HEK293 (cell line): ENCODE measurements at regions not wholly inside any gene's neighbourhood (a gene's known extent, or its start where the extent isn't known, plus 50 kb on each side); places are given as distances from the start of the nearest gene placed in this dataset.

Source experiments
- CTCF ChIA-PET: fragments of 350-600 bp; formaldehyde crosslinking; extraction: SDS; loops from one replicate; lab custom pipeline; 2021; ENCODE audit warnings: antibody characterized with exemption; lab: Yijun Ruan, JAX
- POLR2A ChIA-PET: fragments of 300-600 bp; formaldehyde crosslinking; extraction: SDS; loops from one replicate; lab custom pipeline; 2020; ENCODE audit warnings: antibody characterized with exemption, inconsistent platforms; lab: Yijun Ruan, JAX
- H3K27ac ChIP-seq: fragments of 200-500 bp; sonication (Bioruptor generic); 2 replicates; pipeline ENCODE4 v1.5.1; 2014; ENCODE audit warnings: low read depth, low read length, control low read depth, inconsistent platforms; ENCODE audit errors: extremely low read depth
- H3K36me3 ChIP-seq, 2 experiments: fragments of 200-500 bp in 1 of 2; sonication (Bioruptor generic) in 1 of 2; 1 replicate in 1 of 2; 2 replicates in 1 of 2; pipeline ENCODE4 v1.5.1; 2014 to 2017; ENCODE audit warnings: inconsistent platforms in 2 of 2, low read length in 2 of 2; ENCODE audit not compliant: control insufficient read depth in 2 of 2, insufficient read depth in 1 of 2
- H3K4me1 ChIP-seq: fragments of 200-500 bp; sonication (Bioruptor generic); 2 replicates; pipeline ENCODE4 v1.5.1; 2014; ENCODE audit warnings: mild to moderate bottlenecking, low read length, inconsistent platforms; ENCODE audit not compliant: control insufficient read depth, insufficient read depth
- H3K4me3 ChIP-seq: 2 replicates; pipeline ENCODE4 v1.5.1; 2011; ENCODE audit warnings: low read depth, mild to moderate bottlenecking, control low read depth, low read length, moderate library complexity
- H3K9me3 ChIP-seq: fragments of 200-500 bp; sonication (Bioruptor generic); 2 replicates; pipeline ENCODE4 v1.5.1; 2014; ENCODE audit warnings: low read depth, low read length, inconsistent platforms; ENCODE audit not compliant: control insufficient read depth, insufficient read depth
- EGR2 ChIP-seq: fragments of 450-650 bp; formaldehyde crosslinking; IDR thresholded peaks from 2 replicates; pipeline ENCODE4 v1.5.1; 2016; ENCODE audit warnings: low read depth, missing biosample characterization, missing genetic modification characterization
- GFI1B ChIP-seq: fragments of 450-650 bp; formaldehyde crosslinking; IDR thresholded peaks from 2 replicates; pipeline ENCODE4 v1.5.1; 2016; ENCODE audit warnings: missing biosample characterization, missing genetic modification characterization
- GLI4 ChIP-seq: fragments of 450-650 bp; formaldehyde crosslinking; IDR thresholded peaks from 2 replicates; pipeline ENCODE4 v1.5.1; 2016; ENCODE audit warnings: missing biosample characterization, missing genetic modification characterization
- SP7 ChIP-seq: fragments of 450-650 bp; formaldehyde crosslinking; IDR thresholded peaks from 2 replicates; pipeline ENCODE4 v1.5.1; 2016; ENCODE audit warnings: missing biosample characterization, missing genetic modification characterization
- ZFP69B ChIP-seq: fragments of 450-650 bp; formaldehyde crosslinking; IDR thresholded peaks from 2 replicates; pipeline ENCODE4 v1.5.1; 2016; ENCODE audit warnings: missing biosample characterization, missing genetic modification characterization
- ZNF214 ChIP-seq: fragments of 450-650 bp; formaldehyde crosslinking; IDR thresholded peaks from 2 replicates; pipeline ENCODE4 v1.5.1; 2017; ENCODE audit warnings: missing biosample characterization, mild to moderate bottlenecking, missing genetic modification characterization, borderline replicate concordance
- ZNF394 ChIP-seq: fragments of 450-650 bp; formaldehyde crosslinking; IDR thresholded peaks from 2 replicates; pipeline ENCODE4 v1.5.1; 2016; ENCODE audit warnings: missing biosample characterization, missing genetic modification characterization, mild to moderate bottlenecking, moderate library complexity, borderline replicate concordance
- ZNF48 ChIP-seq: fragments of 450-650 bp; formaldehyde crosslinking; IDR thresholded peaks from 2 replicates; pipeline ENCODE4 v1.5.1; 2016; ENCODE audit warnings: missing biosample characterization, missing genetic modification characterization
- ZNF560 ChIP-seq: fragments of 450-650 bp; formaldehyde crosslinking; IDR thresholded peaks from 2 replicates; pipeline ENCODE4 v1.5.1; 2017; ENCODE audit warnings: missing biosample characterization, missing genetic modification characterization, borderline replicate concordance
- ZNF664 ChIP-seq: fragments of 450-650 bp; formaldehyde crosslinking; IDR thresholded peaks from 2 replicates; pipeline ENCODE4 v1.5.1; 2016; ENCODE audit warnings: missing biosample characterization, missing genetic modification characterization
- ZNF677 ChIP-seq: fragments of 450-650 bp; IDR thresholded peaks from 2 replicates; pipeline ENCODE4 v1.5.0; 2018; ENCODE audit warnings: missing biosample characterization, mild to moderate bottlenecking, missing genetic modification characterization, moderate library complexity
- ZNF701 ChIP-seq: fragments of 450-650 bp; formaldehyde crosslinking; IDR thresholded peaks from 2 replicates; pipeline ENCODE4 v1.5.1; 2016; ENCODE audit warnings: missing biosample characterization, missing genetic modification characterization
- ZNF76 ChIP-seq: fragments of 450-650 bp; formaldehyde crosslinking; IDR thresholded peaks from 2 replicates; pipeline ENCODE4; 2016; ENCODE audit warnings: low read depth, missing biosample characterization, missing genetic modification characterization, borderline replicate concordance
- ZSCAN23 ChIP-seq: fragments of 450-650 bp; formaldehyde crosslinking; IDR thresholded peaks from 2 replicates; pipeline ENCODE4 v1.5.1; 2016; ENCODE audit warnings: missing biosample characterization, missing genetic modification characterization
- TF ChIP-seq, protein P1 (sequence below): fragments of 450-650 bp; formaldehyde crosslinking; IDR thresholded peaks from 2 replicates; pipeline ENCODE4 v1.5.1; 2016; ENCODE audit warnings: missing biosample characterization, missing genetic modification characterization
- TF ChIP-seq, protein P2 (sequence below): fragments of 450-650 bp; formaldehyde crosslinking; IDR thresholded peaks from 2 replicates; pipeline ENCODE4 v1.5.1; 2017; ENCODE audit warnings: missing biosample characterization, missing genetic modification characterization
- TF ChIP-seq, protein P3 (sequence below): fragments of 450-650 bp; formaldehyde crosslinking; IDR thresholded peaks from 2 replicates; pipeline ENCODE4 v1.5.1; 2017; ENCODE audit warnings: missing biosample characterization, missing genetic modification characterization
- TF ChIP-seq, protein P4 (sequence below): fragments of 450-650 bp; formaldehyde crosslinking; IDR thresholded peaks from 2 replicates; pipeline ENCODE4 v1.5.1; 2016; ENCODE audit warnings: missing biosample characterization, missing genetic modification characterization
- TF ChIP-seq, protein P5 (sequence below): fragments of 450-650 bp; formaldehyde crosslinking; IDR thresholded peaks from 2 replicates; pipeline ENCODE4; 2016; ENCODE audit warnings: missing biosample characterization, missing genetic modification characterization

DNA sequence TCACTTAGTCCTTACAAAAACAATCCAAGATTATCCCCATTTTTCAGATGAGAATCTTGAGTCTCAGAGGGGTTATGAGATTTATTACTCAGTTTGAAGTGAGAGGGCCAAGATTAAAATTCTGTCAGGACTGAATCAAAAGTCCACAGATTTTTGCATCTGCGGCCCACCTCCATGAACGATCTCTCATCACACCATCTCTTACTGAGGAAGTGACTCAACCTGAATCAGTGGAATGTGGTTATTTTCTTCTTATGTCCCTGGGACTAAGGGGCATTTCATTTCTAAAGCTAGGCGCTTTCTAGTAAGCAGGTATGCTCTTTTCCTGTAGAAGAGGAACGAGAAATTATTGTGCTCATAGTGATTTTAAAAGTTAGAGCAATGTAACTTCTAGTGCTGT is 360.3 kb upstream of the SPHKAP start:
- ChIA-PET POLR2A (no interaction called here), CTCF (interaction anchor here (0.9 kb wide), 1 partner anchor 16 kb away, joined by 3 read pairs; no protein-coding TSS in a partner anchor)

DNA sequence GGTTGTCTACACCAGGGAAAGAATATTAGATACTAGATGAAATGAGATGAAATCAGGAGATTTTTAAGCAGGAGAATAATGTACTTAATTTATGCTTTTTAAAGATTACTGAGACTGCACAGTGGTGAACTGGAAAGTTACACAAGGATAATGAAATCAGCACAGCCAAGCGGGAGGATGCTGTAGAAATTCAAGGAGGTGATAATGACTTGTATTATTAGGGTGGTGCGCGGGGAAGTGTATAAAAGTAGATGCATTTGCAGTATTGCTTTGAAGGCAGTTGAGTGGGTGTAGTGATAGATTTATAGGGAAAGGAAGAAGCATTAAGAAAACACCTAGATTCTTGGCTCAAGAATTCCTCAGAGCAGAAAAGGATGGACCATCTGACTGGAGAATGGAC is 359.5 kb upstream of the SPHKAP start:
- CTCF ChIA-PET = no interaction called here
- TF ChIP-seq SP7 (tag by site-specific recombination) = no peak
- TF ChIP-seq GLI4 (tag by site-specific recombination) = no peak
- no peak for TF ChIP-seq EGR2
- no peak for TF ChIP-seq ZFP69B
- TF ChIP-seq, protein P1, sequence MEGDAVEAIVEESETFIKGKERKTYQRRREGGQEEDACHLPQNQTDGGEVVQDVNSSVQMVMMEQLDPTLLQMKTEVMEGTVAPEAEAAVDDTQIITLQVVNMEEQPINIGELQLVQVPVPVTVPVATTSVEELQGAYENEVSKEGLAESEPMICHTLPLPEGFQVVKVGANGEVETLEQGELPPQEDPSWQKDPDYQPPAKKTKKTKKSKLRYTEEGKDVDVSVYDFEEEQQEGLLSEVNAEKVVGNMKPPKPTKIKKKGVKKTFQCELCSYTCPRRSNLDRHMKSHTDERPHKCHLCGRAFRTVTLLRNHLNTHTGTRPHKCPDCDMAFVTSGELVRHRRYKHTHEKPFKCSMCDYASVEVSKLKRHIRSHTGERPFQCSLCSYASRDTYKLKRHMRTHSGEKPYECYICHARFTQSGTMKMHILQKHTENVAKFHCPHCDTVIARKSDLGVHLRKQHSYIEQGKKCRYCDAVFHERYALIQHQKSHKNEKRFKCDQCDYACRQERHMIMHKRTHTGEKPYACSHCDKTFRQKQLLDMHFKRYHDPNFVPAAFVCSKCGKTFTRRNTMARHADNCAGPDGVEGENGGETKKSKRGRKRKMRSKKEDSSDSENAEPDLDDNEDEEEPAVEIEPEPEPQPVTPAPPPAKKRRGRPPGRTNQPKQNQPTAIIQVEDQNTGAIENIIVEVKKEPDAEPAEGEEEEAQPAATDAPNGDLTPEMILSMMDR (tag by site-specific recombination) = no peak
- TF ChIP-seq ZNF664 (tag by site-specific recombination) = no peak
- TF ChIP-seq, protein P2, sequence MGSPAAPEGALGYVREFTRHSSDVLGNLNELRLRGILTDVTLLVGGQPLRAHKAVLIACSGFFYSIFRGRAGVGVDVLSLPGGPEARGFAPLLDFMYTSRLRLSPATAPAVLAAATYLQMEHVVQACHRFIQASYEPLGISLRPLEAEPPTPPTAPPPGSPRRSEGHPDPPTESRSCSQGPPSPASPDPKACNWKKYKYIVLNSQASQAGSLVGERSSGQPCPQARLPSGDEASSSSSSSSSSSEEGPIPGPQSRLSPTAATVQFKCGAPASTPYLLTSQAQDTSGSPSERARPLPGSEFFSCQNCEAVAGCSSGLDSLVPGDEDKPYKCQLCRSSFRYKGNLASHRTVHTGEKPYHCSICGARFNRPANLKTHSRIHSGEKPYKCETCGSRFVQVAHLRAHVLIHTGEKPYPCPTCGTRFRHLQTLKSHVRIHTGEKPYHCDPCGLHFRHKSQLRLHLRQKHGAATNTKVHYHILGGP (tag by site-specific recombination) = no peak
- no peaks in the 10 kb centered on the region for H3K9me3 ChIP-seq
- H3K36me3 ChIP-seq = no peaks in the 10 kb centered on the region
- H3K4me1 ChIP-seq = no peaks in the 10 kb centered on the region
- POLR2A ChIA-PET = no interaction called here
- H3K27ac ChIP-seq = no peak overlapping the region
- H3K4me3 ChIP-seq = no peak overlapping the region

More for the DNA sequence above, 360.3 kb upstream of the SPHKAP start:
- H3K27ac ChIP-seq = no peak overlapping the region
- H3K36me3 ChIP-seq = no peaks in the 10 kb centered on the region
- no peak overlapping the region for H3K4me3 ChIP-seq
- TF ChIP-seq ZNF76 (tag by site-specific recombination) (no peak), ZNF394 (tag by site-specific recombination) (no peak), GFI1B (tag by site-specific recombination) (no peak), ZNF48 (tag by site-specific recombination) (no peak), ZNF214 (no peak), ZNF701 (no peak), ZNF677 (tag by site-specific recombination) (no peak), ZSCAN23 (tag by site-specific recombination) (no peak), ZNF560 (tag by site-specific recombination) (no peak)
- TF ChIP-seq, protein P3, sequence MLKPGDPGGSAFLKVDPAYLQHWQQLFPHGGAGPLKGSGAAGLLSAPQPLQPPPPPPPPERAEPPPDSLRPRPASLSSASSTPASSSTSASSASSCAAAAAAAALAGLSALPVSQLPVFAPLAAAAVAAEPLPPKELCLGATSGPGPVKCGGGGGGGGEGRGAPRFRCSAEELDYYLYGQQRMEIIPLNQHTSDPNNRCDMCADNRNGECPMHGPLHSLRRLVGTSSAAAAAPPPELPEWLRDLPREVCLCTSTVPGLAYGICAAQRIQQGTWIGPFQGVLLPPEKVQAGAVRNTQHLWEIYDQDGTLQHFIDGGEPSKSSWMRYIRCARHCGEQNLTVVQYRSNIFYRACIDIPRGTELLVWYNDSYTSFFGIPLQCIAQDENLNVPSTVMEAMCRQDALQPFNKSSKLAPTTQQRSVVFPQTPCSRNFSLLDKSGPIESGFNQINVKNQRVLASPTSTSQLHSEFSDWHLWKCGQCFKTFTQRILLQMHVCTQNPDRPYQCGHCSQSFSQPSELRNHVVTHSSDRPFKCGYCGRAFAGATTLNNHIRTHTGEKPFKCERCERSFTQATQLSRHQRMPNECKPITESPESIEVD (tag by site-specific recombination) = no peak
- TF ChIP-seq, protein P4, sequence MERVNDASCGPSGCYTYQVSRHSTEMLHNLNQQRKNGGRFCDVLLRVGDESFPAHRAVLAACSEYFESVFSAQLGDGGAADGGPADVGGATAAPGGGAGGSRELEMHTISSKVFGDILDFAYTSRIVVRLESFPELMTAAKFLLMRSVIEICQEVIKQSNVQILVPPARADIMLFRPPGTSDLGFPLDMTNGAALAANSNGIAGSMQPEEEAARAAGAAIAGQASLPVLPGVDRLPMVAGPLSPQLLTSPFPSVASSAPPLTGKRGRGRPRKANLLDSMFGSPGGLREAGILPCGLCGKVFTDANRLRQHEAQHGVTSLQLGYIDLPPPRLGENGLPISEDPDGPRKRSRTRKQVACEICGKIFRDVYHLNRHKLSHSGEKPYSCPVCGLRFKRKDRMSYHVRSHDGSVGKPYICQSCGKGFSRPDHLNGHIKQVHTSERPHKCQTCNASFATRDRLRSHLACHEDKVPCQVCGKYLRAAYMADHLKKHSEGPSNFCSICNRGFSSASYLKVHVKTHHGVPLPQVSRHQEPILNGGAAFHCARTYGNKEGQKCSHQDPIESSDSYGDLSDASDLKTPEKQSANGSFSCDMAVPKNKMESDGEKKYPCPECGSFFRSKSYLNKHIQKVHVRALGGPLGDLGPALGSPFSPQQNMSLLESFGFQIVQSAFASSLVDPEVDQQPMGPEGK (tag by site-specific recombination) = no peak
- TF ChIP-seq, protein P5, sequence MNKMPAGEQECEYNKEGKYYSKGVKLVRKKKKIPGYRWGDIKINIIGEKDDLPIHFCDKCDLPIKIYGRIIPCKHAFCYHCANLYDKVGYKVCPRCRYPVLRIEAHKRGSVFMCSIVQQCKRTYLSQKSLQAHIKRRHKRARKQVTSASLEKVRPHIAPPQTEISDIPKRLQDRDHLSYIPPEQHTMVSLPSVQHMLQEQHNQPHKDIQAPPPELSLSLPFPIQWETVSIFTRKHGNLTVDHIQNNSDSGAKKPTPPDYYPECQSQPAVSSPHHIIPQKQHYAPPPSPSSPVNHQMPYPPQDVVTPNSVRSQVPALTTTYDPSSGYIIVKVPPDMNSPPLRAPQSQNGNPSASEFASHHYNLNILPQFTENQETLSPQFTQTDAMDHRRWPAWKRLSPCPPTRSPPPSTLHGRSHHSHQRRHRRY = no peak
- H3K4me1 ChIP-seq = no peaks in the 10 kb centered on the region
- no peaks in the 10 kb centered on the region for H3K9me3 ChIP-seq
